Erythroblast (primary cell): ENCODE measurements at regions not wholly inside any gene's neighbourhood (a gene's known extent, or its start where the extent isn't known, plus 50 kb on each side); places are given as distances from the start of the nearest gene placed in this dataset.
"Not testable (repeated sequence)": the region's sequence is repeated elsewhere in the genome, so short reads cannot be mapped to it uniquely, and the experiment has no call there.

Experiments used
- DNase-seq, 2 experiments: peaks; one replicate each; lab custom pipeline; 2025; lab: John Stamatoyannopoulos, UW
- GATA1 ChIP-seq: IDR thresholded peaks from 2 replicates; pipeline ENCODE4 v1.6.1; 2011; ENCODE audit warnings: low read depth, mild to moderate bottlenecking, control low read depth, low read length, moderate library complexity
- POLR2A ChIP-seq: IDR thresholded peaks from 2 replicates; pipeline ENCODE4 v1.6.1; 2011; ENCODE audit warnings: mild to moderate bottlenecking, low read length

DNA sequence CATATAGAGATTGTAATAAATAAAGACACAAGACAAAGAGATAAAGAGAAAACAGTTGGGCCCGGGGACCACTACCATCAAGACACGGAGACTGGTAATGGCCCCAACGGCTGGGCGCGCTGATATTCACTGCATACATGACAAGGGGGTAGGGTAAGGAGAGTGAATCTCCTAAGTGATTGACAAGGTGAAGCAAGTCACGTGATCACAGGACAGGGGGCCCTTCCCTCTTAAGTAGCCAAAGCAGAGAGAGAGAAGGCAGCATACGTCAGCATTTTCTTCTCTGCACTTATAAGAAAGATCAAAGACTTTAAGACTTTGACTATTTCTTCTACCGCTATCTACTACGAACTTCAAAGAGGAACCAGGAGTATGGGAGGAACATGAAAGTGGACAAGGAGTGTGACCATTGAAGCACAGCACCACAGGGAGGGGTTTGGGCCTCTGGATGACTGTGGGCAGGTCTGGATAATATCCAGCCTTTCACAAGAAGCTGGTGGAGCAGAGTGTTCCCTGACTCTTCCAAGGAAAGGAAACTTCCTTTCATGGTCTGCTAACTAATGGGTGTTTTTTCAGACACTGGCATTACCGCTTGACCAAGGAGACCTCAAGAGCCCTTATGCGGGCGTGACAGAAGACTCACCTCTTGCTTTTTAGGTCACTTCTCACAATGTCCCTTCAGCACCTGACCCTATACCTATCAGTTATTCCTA is 75.6 kb downstream of the MRPL39 start:
- not testable (repeated sequence) for DNase-seq

DNA sequence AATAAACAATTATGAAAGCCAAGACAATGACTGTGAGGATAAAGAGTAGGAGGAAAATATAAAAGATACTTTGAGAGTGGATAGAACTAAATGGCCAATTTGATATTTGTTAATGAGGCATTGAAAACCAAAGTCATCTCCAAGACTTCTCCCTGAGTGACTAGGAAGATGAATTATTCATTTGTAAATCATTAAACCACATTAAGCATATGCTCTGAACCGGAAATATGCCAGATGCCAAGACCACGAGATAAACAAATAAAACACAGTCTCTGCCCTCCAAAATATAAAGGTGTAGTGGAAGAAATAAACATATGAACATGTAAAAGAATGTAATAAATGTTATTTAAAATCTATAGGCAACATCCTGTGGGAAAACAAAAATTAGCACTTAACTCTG is 78.8 kb downstream of the MRPL39 start:
- DNase-seq: no peak
- no peak for TF ChIP-seq GATA1
- TF ChIP-seq POLR2A: no peak

DNA sequence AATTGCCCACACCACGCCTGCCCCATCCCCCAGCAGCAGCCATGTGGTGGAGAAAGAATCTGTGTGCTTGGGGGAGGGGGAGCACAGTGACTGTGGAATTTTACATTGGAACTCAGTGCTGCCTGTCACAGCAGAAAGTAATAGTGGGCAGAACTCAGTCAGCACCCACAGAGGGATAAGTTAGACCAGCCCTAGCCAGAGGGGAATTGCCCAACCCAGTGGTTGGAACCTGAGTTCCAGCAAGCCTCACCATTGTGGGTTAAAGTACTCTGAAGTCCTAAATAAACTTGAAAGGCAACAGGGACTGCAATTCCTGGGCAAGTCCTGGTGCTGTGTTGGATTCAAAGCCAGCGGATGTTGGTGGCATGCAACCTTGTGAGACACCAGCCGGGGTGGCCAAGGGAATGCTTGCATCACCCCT is 88.8 kb downstream of the MRPL39 start:
- TF ChIP-seq GATA1 (no peak), POLR2A (no peak)
- DNase-seq: no peak

DNA sequence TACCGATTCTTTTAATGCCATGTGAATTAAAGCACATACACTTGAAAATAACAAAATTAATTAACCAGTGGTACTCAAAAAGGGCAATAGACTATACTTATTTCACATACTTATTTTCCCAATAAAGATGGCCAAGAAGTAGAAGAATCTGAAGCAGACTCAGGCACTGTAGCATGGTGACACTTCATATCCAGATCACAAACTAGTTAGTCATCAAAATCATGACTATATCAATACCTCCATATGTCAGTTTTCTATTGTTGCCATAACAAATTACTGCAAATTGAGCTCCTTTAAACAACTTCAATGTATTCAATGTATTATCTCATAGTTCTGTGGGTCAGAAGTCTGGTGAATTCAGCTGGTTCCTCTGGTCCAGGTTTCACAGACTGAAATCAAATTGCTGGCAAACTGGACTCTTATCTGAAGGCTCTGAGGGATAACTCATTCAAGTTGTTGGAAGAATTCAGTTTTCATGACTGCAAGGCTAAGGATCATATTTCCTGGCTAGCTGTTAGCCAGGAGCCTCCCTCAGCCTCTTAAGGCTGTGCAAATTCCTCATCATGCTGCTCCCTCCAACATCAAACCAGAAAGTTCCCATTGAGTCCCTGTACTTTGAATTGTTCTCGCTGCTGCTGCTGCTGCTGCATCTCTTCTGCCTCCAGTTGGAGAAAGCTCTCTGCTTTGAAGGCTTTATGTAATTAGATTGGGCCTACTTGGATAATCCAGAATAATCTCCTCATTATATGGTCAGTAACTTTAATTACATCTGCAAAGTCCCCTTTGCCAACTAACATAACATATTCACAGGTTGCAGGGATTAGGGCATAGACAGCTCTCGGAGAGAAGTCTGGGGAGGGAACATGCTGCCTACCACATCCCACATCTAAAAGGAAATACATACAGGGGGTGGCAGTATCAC is 91.5 kb downstream of the MRPL39 start:
- no peak for TF ChIP-seq POLR2A
- no peak for TF ChIP-seq GATA1
- no peak for DNase-seq

DNA sequence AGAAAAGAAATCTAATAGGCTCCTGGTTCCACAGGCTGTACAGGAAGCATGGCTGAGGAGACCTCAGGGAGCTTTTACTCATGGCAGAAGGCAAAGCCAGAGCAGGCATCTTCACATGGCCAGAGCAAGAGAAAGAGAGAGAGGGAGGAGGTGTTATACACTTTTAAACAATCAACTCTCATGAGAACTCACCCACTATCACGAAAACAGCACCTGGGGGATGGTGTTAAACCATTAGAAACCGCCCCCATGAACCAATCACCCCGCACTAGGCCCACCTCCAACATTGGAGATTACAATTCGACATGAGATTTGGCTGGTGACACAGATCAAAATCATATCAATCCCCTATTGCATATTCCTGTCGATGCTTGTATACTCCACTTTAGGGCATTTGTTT is 93.5 kb downstream of the MRPL39 start:
- TF ChIP-seq POLR2A (no peak), GATA1 (no peak)
- DNase-seq: no peak

DNA sequence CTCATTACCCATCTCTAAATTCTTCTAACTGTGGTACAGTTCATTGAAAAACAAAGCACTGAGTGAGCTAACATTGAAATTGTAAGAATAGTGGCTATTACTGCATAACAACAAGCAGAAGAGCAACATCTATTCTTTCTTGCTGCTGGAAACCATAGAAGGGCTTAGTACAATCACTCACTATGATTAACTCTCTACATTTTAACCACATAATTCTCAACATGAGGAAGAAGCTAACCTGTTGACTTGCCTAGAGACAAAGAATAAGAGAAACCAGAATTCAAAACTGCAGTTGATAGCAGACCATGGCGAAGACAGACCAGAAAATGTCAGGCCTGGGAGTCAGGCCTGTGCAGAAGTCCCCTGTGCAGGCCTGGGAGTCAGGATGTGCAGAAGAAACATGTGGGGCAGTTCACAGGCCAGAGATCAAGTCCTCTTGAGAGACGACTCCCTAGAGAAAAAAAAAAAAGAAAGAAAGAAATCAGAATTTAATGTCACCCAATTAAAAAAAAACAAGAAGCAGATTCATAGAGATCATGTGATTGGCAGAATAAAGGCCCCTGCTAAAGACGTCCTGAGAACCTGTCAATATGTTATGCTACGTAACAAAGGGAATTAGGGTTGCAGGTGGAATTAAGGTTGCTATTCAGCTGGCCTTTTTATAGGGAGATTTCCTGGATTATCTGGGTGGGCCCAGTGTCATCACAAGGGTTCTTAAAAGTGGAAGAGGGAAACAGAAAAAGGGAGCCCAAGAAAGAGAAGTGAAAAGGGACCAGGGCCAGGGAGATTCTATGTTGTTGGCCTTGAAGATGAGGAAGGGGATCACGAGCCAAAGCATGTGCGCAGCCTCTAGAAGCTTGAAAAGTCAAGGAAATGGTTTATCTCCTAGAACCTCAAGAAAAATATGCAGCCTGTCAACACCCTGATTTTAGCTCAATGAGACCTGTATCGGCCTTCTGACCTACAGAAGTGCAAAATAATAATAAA is 94.9 kb downstream of the MRPL39 start:
- DNase-seq: no peak
- TF ChIP-seq GATA1: no peak
- TF ChIP-seq POLR2A: no peak

DNA sequence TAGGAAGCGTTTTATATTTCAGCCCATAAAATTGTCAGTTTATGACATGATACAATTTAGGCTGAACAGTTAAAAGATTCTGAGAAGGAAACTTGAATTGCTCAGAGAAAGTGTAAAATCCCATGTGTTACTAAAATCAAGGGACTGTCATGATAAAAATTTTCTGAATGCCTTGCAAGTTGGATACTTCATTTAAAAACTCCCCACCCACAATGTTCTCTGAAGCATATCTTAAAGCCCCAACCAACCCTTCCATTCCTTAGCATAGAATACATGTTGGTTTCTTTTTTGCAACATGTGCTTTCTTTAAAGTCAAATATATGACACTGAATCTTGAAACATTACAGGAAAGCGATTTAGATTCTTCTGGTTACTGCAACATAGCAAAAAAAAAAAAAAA is 97.4 kb downstream of the MRPL39 start:
- no peak for TF ChIP-seq POLR2A
- no peak for TF ChIP-seq GATA1
- no peak for DNase-seq

DNA sequence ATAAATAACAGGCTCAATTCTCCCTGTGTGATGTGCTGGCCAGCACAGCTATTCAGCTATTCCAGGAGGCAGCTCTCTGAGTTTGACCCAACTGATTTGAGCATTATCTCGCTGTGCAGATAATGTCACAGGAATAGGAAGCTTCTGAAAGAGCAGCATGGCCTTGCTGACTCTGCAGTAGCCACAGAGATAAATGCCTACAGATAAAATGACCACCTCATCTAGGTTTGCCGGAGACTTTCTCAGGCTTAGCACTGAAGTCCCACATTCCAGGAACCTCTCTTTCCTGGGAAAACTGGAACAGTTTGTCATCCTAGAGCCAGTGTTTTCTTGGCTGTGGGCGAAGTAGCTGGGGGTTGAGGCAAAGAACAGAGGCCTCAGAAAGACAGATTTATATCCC is 98.9 kb downstream of the MRPL39 start:
- TF ChIP-seq GATA1 (no peak), POLR2A (no peak)
- no peak for DNase-seq

DNA sequence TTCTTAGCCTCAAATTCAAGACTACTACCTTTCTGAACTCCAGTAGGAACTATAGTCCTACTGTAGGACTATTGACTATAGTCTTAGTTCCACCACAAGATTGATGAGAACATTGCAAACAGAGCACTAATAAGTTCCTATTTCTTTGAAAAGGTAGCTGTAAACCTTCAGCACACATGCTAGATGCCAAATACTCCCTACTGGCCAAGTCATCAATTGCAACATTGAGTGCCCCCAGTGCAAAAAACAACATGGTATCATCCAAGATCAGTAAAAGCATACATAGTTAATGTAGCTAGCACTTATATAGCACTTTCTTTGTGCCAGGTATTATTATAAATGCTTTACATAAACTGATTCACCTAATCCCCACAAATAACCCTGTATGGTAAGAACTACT is 99.8 kb downstream of the MRPL39 start:
- DNase-seq: no peak
- no peak for TF ChIP-seq POLR2A
- no peak for TF ChIP-seq GATA1

DNA sequence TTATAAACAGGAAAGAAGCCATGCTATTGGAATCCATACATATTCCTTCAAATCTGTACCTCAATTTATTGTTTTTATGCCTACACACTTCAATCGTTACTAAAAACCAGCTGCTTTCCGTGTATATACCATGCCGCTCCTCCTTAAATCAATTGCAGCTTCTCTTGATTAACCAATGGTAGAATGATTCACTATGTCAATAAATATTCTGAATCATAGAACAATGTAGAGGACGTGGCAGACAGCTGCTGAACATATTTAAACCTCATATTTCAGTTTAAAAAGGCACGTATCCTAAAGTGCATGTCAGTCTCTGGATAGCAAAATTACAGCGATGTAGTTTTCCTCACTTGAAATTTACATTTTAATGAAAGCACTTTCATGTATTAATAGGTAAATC is 100.4 kb downstream of the MRPL39 start:
- no peak for DNase-seq
- TF ChIP-seq GATA1 (no peak), POLR2A (no peak)

DNA sequence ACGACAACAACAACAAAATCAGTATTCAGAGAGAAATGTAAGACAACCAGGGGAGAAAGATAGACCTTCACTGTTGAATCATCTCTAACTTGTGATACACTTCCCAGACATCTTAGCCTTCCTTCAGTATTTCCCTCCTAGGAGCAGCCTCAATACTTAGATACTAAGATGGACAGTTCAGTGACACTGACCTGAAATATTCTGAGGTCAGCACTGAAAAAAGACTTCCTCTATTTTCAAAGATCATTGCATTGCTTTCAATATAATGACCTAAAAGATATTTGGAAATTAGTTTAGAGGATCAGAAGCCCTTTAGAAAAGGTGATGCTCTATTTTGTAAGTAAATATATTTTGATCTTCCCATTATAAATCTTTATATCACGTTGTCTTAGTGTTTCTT is 101.0 kb downstream of the MRPL39 start:
- no peak for DNase-seq
- TF ChIP-seq GATA1: no peak
- no peak for TF ChIP-seq POLR2A

DNA sequence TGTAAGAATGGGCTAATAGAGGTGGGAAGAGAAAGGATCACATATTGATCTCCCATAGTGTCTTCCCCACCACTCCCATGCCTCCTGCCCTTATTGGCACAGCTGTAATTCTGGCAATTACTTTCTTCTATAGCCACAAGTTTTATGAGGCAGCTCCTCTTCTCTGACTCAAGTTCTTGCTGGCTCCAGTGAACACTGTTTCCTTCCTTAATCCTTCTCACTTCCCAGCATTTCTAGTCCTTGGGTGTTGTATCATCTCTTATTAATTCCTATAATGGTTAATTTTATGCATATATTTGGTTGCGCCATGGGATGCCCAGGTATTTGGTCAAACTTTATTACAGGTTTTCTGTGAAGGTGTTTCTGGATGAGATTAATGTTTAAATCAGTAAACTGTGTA is 103.3 kb downstream of the MRPL39 start:
- no peak for TF ChIP-seq POLR2A
- no peak for TF ChIP-seq GATA1
- DNase-seq: no peak

DNA sequence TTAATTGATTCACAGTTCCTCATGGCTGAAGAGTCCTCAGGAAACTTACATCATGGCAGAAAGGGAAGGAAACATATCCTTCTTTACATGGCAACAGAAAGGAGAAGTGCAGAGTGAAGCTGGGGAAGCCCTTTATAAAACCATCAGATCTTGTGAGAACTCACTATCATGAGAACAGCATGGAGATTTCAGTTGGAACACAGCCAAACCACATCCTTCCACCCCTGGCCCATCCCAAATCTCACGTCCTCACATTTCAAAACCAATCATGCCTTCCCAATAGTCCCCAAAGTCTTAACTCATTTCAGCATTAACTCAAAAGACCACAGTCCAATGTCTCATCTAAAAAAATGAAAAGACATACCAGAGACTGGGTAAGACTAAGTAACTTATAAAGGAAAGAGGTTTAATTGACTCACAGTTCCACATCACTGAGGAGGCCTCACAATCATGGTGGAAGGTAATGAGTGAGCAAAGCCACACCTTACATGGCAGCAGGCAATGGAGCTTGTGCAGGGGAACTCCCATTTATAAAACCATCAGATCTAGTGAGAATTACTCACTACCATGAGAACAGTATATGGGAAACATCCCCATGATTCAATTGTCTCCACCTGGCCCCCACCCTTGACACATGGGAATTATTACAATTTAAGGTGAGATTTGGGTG is 105.2 kb downstream of the MRPL39 start:
- DNase-seq: no peak
- TF ChIP-seq GATA1: no peak
- TF ChIP-seq POLR2A: no peak

DNA sequence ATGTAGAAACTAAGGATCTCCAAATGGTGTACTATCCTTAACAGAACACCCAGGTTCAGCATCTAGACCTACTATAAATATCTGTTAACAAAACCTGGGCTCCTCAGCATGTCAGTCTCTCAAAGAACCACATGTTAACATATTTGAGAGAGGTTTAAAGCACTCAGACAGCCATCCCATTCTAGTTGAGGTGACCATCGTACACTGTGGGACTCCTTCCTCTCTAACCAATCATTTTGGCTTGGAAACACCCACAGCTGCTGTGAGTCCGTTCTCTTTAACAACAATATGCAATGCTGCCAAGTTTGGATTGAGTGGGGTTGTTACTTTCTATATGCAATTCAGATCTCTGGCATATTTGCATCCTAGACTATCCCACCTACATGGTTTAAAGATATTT is 105.8 kb downstream of the MRPL39 start:
- no peak for DNase-seq
- no peak for TF ChIP-seq POLR2A
